PC-3 (cell line): ENCODE measurements at regions not wholly inside any gene's neighbourhood (a gene's known extent, or its start where the extent isn't known, plus 50 kb on each side); places are given as distances from the start of the nearest gene placed in this dataset.

Experiments used
- CTCF ChIP-seq: fragments of 300-600 bp; sonication (generic); conservative IDR thresholded peaks from 2 replicates; pipeline ENCODE4 v1.5.1; 2017; ENCODE audit warnings: antibody characterized with exemption, low read depth, mild to moderate bottlenecking, low read length
- EZH2 ChIP-seq: fragments of 300-600 bp; sonication (generic); IDR thresholded peaks from one replicate; pipeline ENCODE4 v1.6.1; 2017; ENCODE audit warnings: antibody characterized with exemption, mild to moderate bottlenecking, low read length; ENCODE audit not compliant: unreplicated experiment

GRCh38 chr12:17134315-17134714 is 528.4 kb upstream of the LMO3 start:
- TF ChIP-seq EZH2 (no peak), CTCF (no peak)
